Activated T-helper 1 cell treated with anti-CD3 and anti-CD28 coated beads, Interleukin-12 subunit alpha, Interleukin-12 subunit beta, Interleukin-2, Interleukin-4 antibody, amounts not matched to agents 30 ng/mL and 10 ng/mL and 1 ng/mL, durations not matched to agents 14 hours and 24 hours and 36 hours (primary cell): ENCODE measurements at regions not wholly inside any gene's neighbourhood (a gene's known extent, or its start where the extent isn't known, plus 50 kb on each side); places are given as distances from the start of the nearest gene placed in this dataset.
"Not testable (repeated sequence)": the region's sequence is repeated elsewhere in the genome, so short reads cannot be mapped to it uniquely, and the experiment has no call there.

ENCODE experiments used
- DNase-seq: peaks from one replicate; pipeline ENCODE4 v3.0.0; 2021; ENCODE audit warnings: low spot score
- H3K27ac Mint-ChIP-seq: one replicate; pipeline ENCODE4 v1.8.0; 2021; ENCODE audit warnings: mild to moderate bottlenecking, mixed read lengths
- H3K27me3 Mint-ChIP-seq: one replicate; pipeline ENCODE4 v1.8.0; 2022; ENCODE audit warnings: mild to moderate bottlenecking, moderate library complexity, mixed read lengths; ENCODE audit not compliant: insufficient read depth
- H3K36me3 Mint-ChIP-seq: one replicate; pipeline ENCODE4 v1.8.0; 2021; ENCODE audit warnings: low read depth, mixed read lengths
- H3K4me1 Mint-ChIP-seq: one replicate; pipeline ENCODE4 v1.8.0; 2021; ENCODE audit warnings: low read depth, mixed read lengths
- H3K4me3 Mint-ChIP-seq: one replicate; pipeline ENCODE4 v1.8.0; 2021; ENCODE audit warnings: mild to moderate bottlenecking, moderate library complexity, mixed read lengths
- H3K9me3 Mint-ChIP-seq: one replicate; pipeline ENCODE4 v1.8.0; 2021; ENCODE audit warnings: mixed read lengths
- intact Hi-C: fragments of 100-400 bp; cut with micrococcal nuclease; formaldehyde crosslinking; loops from one replicate; pipeline ENCODE4 v1.15.1; 2024

- peaks cover 17% of the 10 kb centered on the region for H3K27me3 Mint-ChIP-seq
- no peak for DNase-seq
- intact Hi-C loops = loop anchor here (10.0 kb wide), 1 partner anchor 319 kb away; no protein-coding TSS in a partner anchor
- no peak overlapping the region for H3K4me3 Mint-ChIP-seq
- no peaks in the 10 kb centered on the region for H3K4me1 Mint-ChIP-seq
- H3K9me3 Mint-ChIP-seq = no peaks in the 10 kb centered on the region
- no peak overlapping the region for H3K27ac Mint-ChIP-seq
- no peaks in the 10 kb centered on the region for H3K36me3 Mint-ChIP-seq
Observed at GRCh38 chr5:36393656-36394428, 92.1 kb upstream of the RANBP3L start.

- no peaks in the 10 kb centered on the region for H3K4me1 Mint-ChIP-seq
- intact Hi-C loops = loop anchor here (10.0 kb wide), 1 partner anchor 320 kb away; no protein-coding TSS in a partner anchor
- peaks cover 22% of the 10 kb centered on the region for H3K27me3 Mint-ChIP-seq
- H3K27ac Mint-ChIP-seq = no peak overlapping the region
- DNase-seq = no peak
- H3K4me3 Mint-ChIP-seq = no peak overlapping the region
- H3K9me3 Mint-ChIP-seq = no peaks in the 10 kb centered on the region
- H3K36me3 Mint-ChIP-seq = no peaks in the 10 kb centered on the region
Observed at GRCh38 chr5:36395260-36395659, 93.6 kb upstream of the RANBP3L start.

GRCh38 chr5:36395947-36396346 lies 94.2 kb upstream of the RANBP3L start:
- not testable (repeated sequence) for H3K9me3 Mint-ChIP-seq, H3K4me3 Mint-ChIP-seq, H3K4me1 Mint-ChIP-seq, H3K27ac Mint-ChIP-seq, DNase-seq, H3K36me3 Mint-ChIP-seq
- intact Hi-C loops = loop anchor here (10.0 kb wide), 1 partner anchor 321 kb away; no protein-coding TSS in a partner anchor
- peaks cover 22% of the 10 kb centered on the region for H3K27me3 Mint-ChIP-seq

GRCh38 chr5:36396640-36397039 lies 94.9 kb upstream of the RANBP3L start:
- Mint-ChIP-seq H3K9me3 (no peaks in the 10 kb centered on the region), H3K27ac (no peak overlapping the region), H3K36me3 (no peaks in the 10 kb centered on the region), H3K27me3 (peaks cover 22% of the 10 kb centered on the region), H3K4me3 (no peak overlapping the region), H3K4me1 (no peaks in the 10 kb centered on the region)
- intact Hi-C loops = loop anchor here (10.0 kb wide), 1 partner anchor 322 kb away; no protein-coding TSS in a partner anchor
- DNase-seq = no peak

- no peak for DNase-seq
- Mint-ChIP-seq H3K4me3 (no peak overlapping the region), H3K9me3 (no peaks in the 10 kb centered on the region), H3K27ac (no peak overlapping the region), H3K4me1 (no peaks in the 10 kb centered on the region), H3K27me3 (peaks cover 17% of the 10 kb centered on the region), H3K36me3 (no peaks in the 10 kb centered on the region)
- intact Hi-C loops = loop anchor here (1.0 to 10.0 kb wide), 2 partner anchors 134 to 323 kb away; no protein-coding TSS in a partner anchor
Observed at GRCh38 chr5:36397901-36398536, 96.3 kb upstream of the RANBP3L start.

- Mint-ChIP-seq H3K4me1 (no peaks in the 10 kb centered on the region), H3K9me3 (no peaks in the 10 kb centered on the region), H3K4me3 (no peak overlapping the region), H3K27me3 (peaks cover 11% of the 10 kb centered on the region), H3K27ac (no peak overlapping the region), H3K36me3 (no peaks in the 10 kb centered on the region)
- no peak for DNase-seq
- intact Hi-C loops = no loop called here
Observed at GRCh38 chr5:36402512-36402906, 100.8 kb upstream of the RANBP3L start.

GRCh38 chr5:36403632-36404311 lies 102.1 kb upstream of the RANBP3L start:
- no peak for DNase-seq
- no peaks in the 10 kb centered on the region for H3K4me1 Mint-ChIP-seq
- no peak overlapping the region for H3K4me3 Mint-ChIP-seq
- intact Hi-C loops = no loop called here
- peaks cover 8% of the 10 kb centered on the region for H3K27me3 Mint-ChIP-seq
- H3K27ac Mint-ChIP-seq = no peak overlapping the region
- H3K36me3 Mint-ChIP-seq = no peaks in the 10 kb centered on the region
- no peaks in the 10 kb centered on the region for H3K9me3 Mint-ChIP-seq

- intact Hi-C loops = no loop called here
- Mint-ChIP-seq H3K27ac (no peak overlapping the region), H3K9me3 (no peaks in the 10 kb centered on the region), H3K27me3 (peaks cover 2% of the 10 kb centered on the region), H3K4me1 (no peaks in the 10 kb centered on the region), H3K4me3 (no peak overlapping the region), H3K36me3 (no peaks in the 10 kb centered on the region)
- no peak for DNase-seq
Observed at GRCh38 chr5:36406023-36406422, 104.3 kb upstream of the RANBP3L start.

- Mint-ChIP-seq H3K27me3 (peaks cover 6% of the 10 kb centered on the region), H3K4me3 (no peak overlapping the region), H3K9me3 (no peaks in the 10 kb centered on the region), H3K27ac (no peak overlapping the region), H3K4me1 (no peaks in the 10 kb centered on the region), H3K36me3 (no peaks in the 10 kb centered on the region)
- no peak for DNase-seq
- intact Hi-C loops = no loop called here
Observed at GRCh38 chr5:36407396-36407795, 105.7 kb upstream of the RANBP3L start.

GRCh38 chr5:36409711-36410110 lies 108.0 kb upstream of the RANBP3L start:
- DNase-seq, H3K4me3 Mint-ChIP-seq, H3K9me3 Mint-ChIP-seq, intact Hi-C loops, H3K4me1 Mint-ChIP-seq, H3K27ac Mint-ChIP-seq, H3K36me3 Mint-ChIP-seq, H3K27me3 Mint-ChIP-seq: not testable (repeated sequence)

GRCh38 chr5:36410672-36411071 lies 109.0 kb upstream of the RANBP3L start:
- intact Hi-C loops, H3K36me3 Mint-ChIP-seq, H3K4me1 Mint-ChIP-seq, H3K27ac Mint-ChIP-seq, H3K4me3 Mint-ChIP-seq, H3K9me3 Mint-ChIP-seq, H3K27me3 Mint-ChIP-seq, DNase-seq: not testable (repeated sequence)

GRCh38 chr5:36414869-36415282 lies 113.2 kb upstream of the RANBP3L start:
- Mint-ChIP-seq H3K9me3 (no peaks in the 10 kb centered on the region), H3K36me3 (no peaks in the 10 kb centered on the region), H3K27ac (no peak overlapping the region), H3K27me3 (peaks cover 4% of the 10 kb centered on the region), H3K4me1 (peaks cover 7% of the 10 kb centered on the region), H3K4me3 (no peak overlapping the region)
- DNase-seq = no peak
- intact Hi-C loops = loop anchor here (1.0 to 2.0 kb wide), 2 partner anchors 92 to 278 kb away; no protein-coding TSS in a partner anchor

- no peak overlapping the region for H3K4me3 Mint-ChIP-seq
- intact Hi-C loops = no loop called here
Observed at GRCh38 chr5:36416605-36417004, 114.9 kb upstream of the RANBP3L start.

More at GRCh38 chr5:36416605-36417004, 114.9 kb upstream of the RANBP3L start:
- no peaks in the 10 kb centered on the region for H3K27me3 Mint-ChIP-seq
- H3K27ac Mint-ChIP-seq = no peak overlapping the region
- no peaks in the 10 kb centered on the region for H3K36me3 Mint-ChIP-seq
- H3K4me1 Mint-ChIP-seq = peaks cover 7% of the 10 kb centered on the region
- H3K9me3 Mint-ChIP-seq = no peaks in the 10 kb centered on the region
- no peak for DNase-seq
